ENCODE measurements at regions not wholly inside any gene's neighbourhood (a gene's known extent, or its start where the extent isn't known, plus 50 kb on each side); places are given as distances from the start of the nearest gene placed in this dataset.

DNA sequence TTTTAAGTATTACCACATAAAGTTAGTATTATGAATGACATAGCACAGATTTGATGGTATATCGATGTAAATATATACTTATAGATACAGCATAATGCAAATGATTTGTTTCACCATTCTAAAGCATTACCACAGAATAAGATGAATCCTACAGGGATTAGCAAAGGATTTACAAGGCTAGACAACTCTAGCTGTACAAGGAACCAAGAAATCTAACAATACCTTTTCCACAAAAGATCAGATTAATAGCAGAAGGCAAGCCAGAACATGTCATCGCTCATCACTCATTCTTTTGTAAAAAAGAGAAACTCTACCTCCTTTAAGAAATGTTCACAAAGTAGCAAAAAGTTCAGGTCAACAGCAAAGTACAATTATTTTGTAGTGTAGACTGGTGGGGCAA is 105.1 kb upstream of the ANK3 start:
- intact Hi-C loops (cut with micrococcal nuclease; ENCODE audit: unreplicated experiment): no loop called here
- POLR2A ChIA-PET (ENCODE audit: unreplicated experiment): interaction anchor here (0.7 kb wide), 1 partner anchor 110 kb away, joined by 3 read pairs; no protein-coding TSS in a partner anchor
- no peak overlapping the region for H3K27ac ChIP-seq
- H3F3A ChIP-seq (ENCODE audit: insufficient read depth, low read depth): no peaks in the 10 kb centered on the region
- H3K4me3 ChIP-seq: no peak overlapping the region
- no peaks in the 10 kb centered on the region for H3K27me3 ChIP-seq (ENCODE audit: insufficient read depth, low read depth)
- no peak for TF ChIP-seq EZH2 (IDR thresholded peaks at IDR 0.05; ENCODE audit: low read depth)
- TF ChIP-seq, protein P1, sequence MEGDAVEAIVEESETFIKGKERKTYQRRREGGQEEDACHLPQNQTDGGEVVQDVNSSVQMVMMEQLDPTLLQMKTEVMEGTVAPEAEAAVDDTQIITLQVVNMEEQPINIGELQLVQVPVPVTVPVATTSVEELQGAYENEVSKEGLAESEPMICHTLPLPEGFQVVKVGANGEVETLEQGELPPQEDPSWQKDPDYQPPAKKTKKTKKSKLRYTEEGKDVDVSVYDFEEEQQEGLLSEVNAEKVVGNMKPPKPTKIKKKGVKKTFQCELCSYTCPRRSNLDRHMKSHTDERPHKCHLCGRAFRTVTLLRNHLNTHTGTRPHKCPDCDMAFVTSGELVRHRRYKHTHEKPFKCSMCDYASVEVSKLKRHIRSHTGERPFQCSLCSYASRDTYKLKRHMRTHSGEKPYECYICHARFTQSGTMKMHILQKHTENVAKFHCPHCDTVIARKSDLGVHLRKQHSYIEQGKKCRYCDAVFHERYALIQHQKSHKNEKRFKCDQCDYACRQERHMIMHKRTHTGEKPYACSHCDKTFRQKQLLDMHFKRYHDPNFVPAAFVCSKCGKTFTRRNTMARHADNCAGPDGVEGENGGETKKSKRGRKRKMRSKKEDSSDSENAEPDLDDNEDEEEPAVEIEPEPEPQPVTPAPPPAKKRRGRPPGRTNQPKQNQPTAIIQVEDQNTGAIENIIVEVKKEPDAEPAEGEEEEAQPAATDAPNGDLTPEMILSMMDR (conservative IDR thresholded peaks at IDR 0.05): no peak
- H3K36me3 ChIP-seq (ENCODE audit: low read depth): no peaks in the 10 kb centered on the region
- H3K4me2 ChIP-seq: no peak overlapping the region
- no peaks in the 10 kb centered on the region for H3K9me3 ChIP-seq (ENCODE audit: insufficient read depth, low read depth)
- H2AFZ ChIP-seq: no peak overlapping the region
- no TSS peak for BruUV-seq (replicated peaks)
- H3K79me2 ChIP-seq (ENCODE audit: low read depth): no peaks in the 10 kb centered on the region
- no peak for DNase-seq
- CTCF ChIA-PET: no interaction called here
- H3K4me1 ChIP-seq (replicated peaks; ENCODE audit: insufficient read depth): no peaks in the 10 kb centered on the region
- H3K9me2 ChIP-seq (ENCODE audit: insufficient read depth): no peaks in the 10 kb centered on the region
- no peaks in the 10 kb centered on the region for H4K20me1 ChIP-seq (ENCODE audit: insufficient read depth)

DNA sequence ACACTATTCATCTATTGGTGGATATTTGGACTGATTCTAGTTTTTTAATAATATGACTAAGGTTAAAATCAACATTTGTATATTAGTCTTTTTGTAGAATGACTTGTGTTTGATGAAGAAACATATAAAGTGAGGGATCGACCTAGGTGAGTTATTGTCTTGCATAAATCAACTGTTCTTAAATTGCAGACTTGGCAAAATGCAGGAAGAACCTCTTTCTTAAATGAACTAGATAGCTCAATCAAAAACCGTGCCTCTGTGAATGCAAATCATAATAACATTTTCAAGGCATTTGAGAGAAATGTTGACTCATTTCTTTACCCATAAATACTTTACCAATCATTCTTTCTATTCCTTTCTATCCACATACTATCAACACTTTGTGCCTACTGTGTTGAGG is 101.5 kb upstream of the ANK3 start:
- Histone ChIP-seq H3K9me3 (ENCODE audit: insufficient read depth, low read depth) (no peaks in the 10 kb centered on the region), H3K4me1 (replicated peaks; ENCODE audit: insufficient read depth) (no peaks in the 10 kb centered on the region), H3K36me3 (ENCODE audit: low read depth) (no peaks in the 10 kb centered on the region), H3K27ac (no peak overlapping the region), H3K79me2 (ENCODE audit: low read depth) (no peaks in the 10 kb centered on the region), H3F3A (ENCODE audit: insufficient read depth, low read depth) (no peaks in the 10 kb centered on the region), H3K4me2 (no peak overlapping the region), H2AFZ (no peak overlapping the region), H3K9me2 (ENCODE audit: insufficient read depth) (no peaks in the 10 kb centered on the region), H3K4me3 (no peak overlapping the region), H3K27me3 (ENCODE audit: insufficient read depth, low read depth) (no peaks in the 10 kb centered on the region), H4K20me1 (ENCODE audit: insufficient read depth) (no peaks in the 10 kb centered on the region)
- POLR2A ChIA-PET (ENCODE audit: unreplicated experiment): no interaction called here
- intact Hi-C loops (cut with micrococcal nuclease; ENCODE audit: unreplicated experiment): no loop called here
- TF ChIP-seq EZH2 (IDR thresholded peaks at IDR 0.05; ENCODE audit: low read depth): no peak
- TF ChIP-seq, protein P1 (conservative IDR thresholded peaks at IDR 0.05): no peak
- BruUV-seq (replicated peaks): no TSS peak
- CTCF ChIA-PET: no interaction called here
- peak in 1 of 2 experiments; percentile 29 for DNase-seq

DNA sequence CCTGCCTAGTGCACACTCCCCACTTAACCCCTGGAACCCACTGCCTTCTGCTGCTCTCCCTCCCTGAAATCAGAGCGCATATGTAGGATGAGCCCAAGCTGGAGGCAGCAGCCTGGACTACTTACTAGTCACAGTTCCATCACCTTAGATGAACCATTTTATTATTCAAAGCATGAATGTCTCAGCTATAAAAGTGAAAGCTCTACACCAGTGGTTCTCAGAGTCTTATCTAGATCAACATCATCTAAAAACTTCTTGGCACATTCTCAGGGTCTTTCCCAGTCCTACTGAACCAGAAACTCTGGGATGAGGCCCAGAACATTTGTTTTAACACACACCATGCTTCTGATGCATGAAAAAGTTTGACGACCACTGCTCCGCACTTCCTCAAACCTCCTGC is 100.3 kb upstream of the ANK3 start:
- ChIA-PET POLR2A (ENCODE audit: unreplicated experiment) (no interaction called here), CTCF (no interaction called here)
- H3K79me2 ChIP-seq (ENCODE audit: low read depth): no peaks in the 10 kb centered on the region
- no peak overlapping the region for H3K4me3 ChIP-seq
- H2AFZ ChIP-seq: no peak overlapping the region
- intact Hi-C loops (cut with micrococcal nuclease; ENCODE audit: unreplicated experiment): no loop called here
- no peaks in the 10 kb centered on the region for H3K36me3 ChIP-seq (ENCODE audit: low read depth)
- H3K4me1 ChIP-seq (replicated peaks; ENCODE audit: insufficient read depth): no peaks in the 10 kb centered on the region
- TF ChIP-seq EZH2 (IDR thresholded peaks at IDR 0.05; ENCODE audit: low read depth): no peak
- TF ChIP-seq, protein P1 (conservative IDR thresholded peaks at IDR 0.05): no peak
- H3K27me3 ChIP-seq (ENCODE audit: insufficient read depth, low read depth): no peaks in the 10 kb centered on the region
- H4K20me1 ChIP-seq (ENCODE audit: insufficient read depth): no peaks in the 10 kb centered on the region
- no peaks in the 10 kb centered on the region for H3K9me2 ChIP-seq (ENCODE audit: insufficient read depth)
- BruUV-seq (replicated peaks): no TSS peak
- H3K9me3 ChIP-seq (ENCODE audit: insufficient read depth, low read depth): no peaks in the 10 kb centered on the region
- no peak overlapping the region for H3K4me2 ChIP-seq
- no peaks in the 10 kb centered on the region for H3F3A ChIP-seq (ENCODE audit: insufficient read depth, low read depth)
- H3K27ac ChIP-seq: no peak overlapping the region
- DNase-seq: peak in 1 of 2 experiments; percentile 17

Measured in PC-9 (cell line).